GM04503 (cell line): ENCODE measurements at regions not wholly inside any gene's neighbourhood (a gene's known extent, or its start where the extent isn't known, plus 50 kb on each side); places are given as distances from the start of the nearest gene placed in this dataset.

ENCODE experiments used
- DNase-seq: peaks from one replicate; pipeline ENCODE4 v3.0.0-alpha.2; 2012; ENCODE audit warnings: low read depth

- DNase-seq, result peak; percentile 94
Measured at GRCh38 chr13:76711550-76712182, 174.5 kb downstream of the KCTD12 start.

- no peak for DNase-seq
Measured at GRCh38 chr13:76709851-76710250, 176.4 kb downstream of the KCTD12 start.

GRCh38 chr13:76708138-76708688 lies 178.0 kb downstream of the KCTD12 start:
- DNase-seq, result no peak

- DNase-seq, result no peak
Measured at GRCh38 chr13:76707360-76707759, 178.8 kb downstream of the KCTD12 start.

- no peak for DNase-seq
Measured at GRCh38 chr13:76703621-76704288, 182.4 kb downstream of the KCTD12 start.

GRCh38 chr13:76703216-76703615 lies 183.0 kb downstream of the KCTD12 start:
- no peak for DNase-seq

- DNase-seq, result no peak
Measured at GRCh38 chr13:76697288-76697687, 188.9 kb downstream of the KCTD12 start.

- DNase-seq, result peak; percentile 27
Measured at GRCh38 chr13:76696370-76696769, 189.8 kb downstream of the KCTD12 start.

- DNase-seq, result no peak
Measured at GRCh38 chr13:76693086-76693485, 193.1 kb downstream of the KCTD12 start.

- DNase-seq, result no peak
Measured at GRCh38 chr13:76692346-76692745, 193.9 kb downstream of the KCTD12 start.

GRCh38 chr13:76690611-76691010 lies 195.6 kb downstream of the KCTD12 start:
- DNase-seq, result no peak

- DNase-seq, result no peak
Measured at GRCh38 chr13:76687467-76687866, 198.7 kb downstream of the KCTD12 start.

GRCh38 chr13:76685938-76686337 lies 200.3 kb downstream of the KCTD12 start:
- no peak for DNase-seq

GRCh38 chr13:76684336-76684735 lies 201.9 kb downstream of the KCTD12 start:
- no peak for DNase-seq

GRCh38 chr13:76683854-76684253 lies 202.4 kb downstream of the KCTD12 start:
- no peak for DNase-seq

- no peak for DNase-seq
Measured at GRCh38 chr13:76683168-76683567, 203.0 kb downstream of the KCTD12 start.

GRCh38 chr13:76680112-76680511 lies 206.1 kb downstream of the KCTD12 start:
- DNase-seq, result no peak

- DNase-seq, result no peak
Measured at GRCh38 chr13:76677043-76677442, 209.2 kb downstream of the KCTD12 start.

- no peak for DNase-seq
Measured at GRCh38 chr13:76672420-76672819, 213.8 kb downstream of the KCTD12 start.

GRCh38 chr13:76668716-76669115 lies 217.5 kb downstream of the KCTD12 start:
- no peak for DNase-seq

GRCh38 chr13:76668141-76668540 lies 218.1 kb downstream of the KCTD12 start:
- DNase-seq, result no peak

- no peak for DNase-seq
Measured at GRCh38 chr13:76667551-76667950, 218.7 kb downstream of the KCTD12 start.

GRCh38 chr13:76663592-76664335 lies 222.4 kb downstream of the KCTD12 start:
- no peak for DNase-seq
